ENCODE measurements at regions not wholly inside any gene's neighbourhood (a gene's known extent, or its start where the extent isn't known, plus 50 kb on each side); places are given as distances from the start of the nearest gene placed in this dataset.
A peak's percentile ranks its signal among the peaks of the same experiment; 100 is the strongest.
"Not testable (repeated sequence)": the region's sequence is repeated elsewhere in the genome, so short reads cannot be mapped to it uniquely, and the experiment has no call there.

- DNase-seq, result no peak
Measured at GRCh38 chr2:123840016-123840415, 185.1 kb upstream of the CNTNAP5 start.

- no peak for DNase-seq
Measured at GRCh38 chr2:123840574-123840973, 184.5 kb upstream of the CNTNAP5 start.

- no peak for DNase-seq
Measured at GRCh38 chr2:123851281-123851680, 173.8 kb upstream of the CNTNAP5 start.

- DNase-seq, result no peak
Measured at GRCh38 chr2:123853161-123853560, 171.9 kb upstream of the CNTNAP5 start.

- not testable (repeated sequence) for DNase-seq
Measured at GRCh38 chr2:123859031-123859430, 166.1 kb upstream of the CNTNAP5 start.

- DNase-seq, result no peak
Measured at GRCh38 chr2:123864416-123864815, 160.7 kb upstream of the CNTNAP5 start.

GRCh38 chr2:123870206-123870880, 154.7 kb upstream of the CNTNAP5 start:
- no peak for DNase-seq

- no peak for DNase-seq
Measured at GRCh38 chr2:123870881-123871276, 154.2 kb upstream of the CNTNAP5 start.

- no peak for DNase-seq
Measured at GRCh38 chr2:123890148-123890547, 134.9 kb upstream of the CNTNAP5 start.

GRCh38 chr2:123894167-123894566, 130.9 kb upstream of the CNTNAP5 start:
- no peak for DNase-seq

GRCh38 chr2:123895651-123896050, 129.4 kb upstream of the CNTNAP5 start:
- no peak for DNase-seq

GRCh38 chr2:123901256-123901655, 123.8 kb upstream of the CNTNAP5 start:
- DNase-seq, result no peak

GRCh38 chr2:123906361-123906760, 118.7 kb upstream of the CNTNAP5 start:
- DNase-seq, result no peak

GRCh38 chr2:123908522-123908921, 116.6 kb upstream of the CNTNAP5 start:
- DNase-seq, result no peak

GRCh38 chr2:123912171-123912570, 112.9 kb upstream of the CNTNAP5 start:
- DNase-seq, result no peak

- DNase-seq, result no peak
Measured at GRCh38 chr2:123913143-123913735, 111.8 kb upstream of the CNTNAP5 start.

- no peak for DNase-seq
Measured at GRCh38 chr2:123915380-123915779, 109.7 kb upstream of the CNTNAP5 start.

- DNase-seq, result no peak
Measured at GRCh38 chr2:123916051-123916450, 109.0 kb upstream of the CNTNAP5 start.

- no peak for DNase-seq
Measured at GRCh38 chr2:123916531-123916930, 108.6 kb upstream of the CNTNAP5 start.

GRCh38 chr2:123917241-123917640, 107.8 kb upstream of the CNTNAP5 start:
- DNase-seq, result no peak

- DNase-seq, result no peak
Measured at GRCh38 chr2:123928358-123928757, 96.7 kb upstream of the CNTNAP5 start.

GRCh38 chr2:123935405-123935804, 89.7 kb upstream of the CNTNAP5 start:
- DNase-seq, result no peak

- peak; percentile 29 for DNase-seq
Measured at GRCh38 chr2:123953846-123954245, 71.2 kb upstream of the CNTNAP5 start.

- DNase-seq, result no peak
Measured at GRCh38 chr2:123958011-123958410, 67.1 kb upstream of the CNTNAP5 start.

- no peak for DNase-seq
Measured at GRCh38 chr2:123961576-123961975, 63.5 kb upstream of the CNTNAP5 start.
